Panc1 (cell line): ENCODE measurements at regions not wholly inside any gene's neighbourhood (a gene's known extent, or its start where the extent isn't known, plus 50 kb on each side); places are given as distances from the start of the nearest gene placed in this dataset.

Source experiments
- ATAC-seq: fragments of 200-7000 bp; cut with Tn5 transposase; 2 replicates; pipeline ENCODE4 v1.9.1; 2020; ENCODE audit warnings: mild to moderate bottlenecking, moderate library complexity
- BruUV-seq: library from RNA; stranded (reverse); fragments of 400-500 nt; replicated peaks from 2 replicates; lab custom pipeline; 2021; lab: Mats Ljungman, UMichigan
- CTCF ChIA-PET: fragments of 300-600 bp; sonication (Branson Sonifier 250); formaldehyde crosslinking; loops from one replicate; lab custom pipeline; 2022; ENCODE audit warnings: antibody characterized with exemption; lab: Charles Lee
- POLR2A ChIA-PET: fragments of 300-600 bp; sonication (Branson Sonifier 250); formaldehyde crosslinking; loops from one replicate; lab custom pipeline; 2022; ENCODE audit warnings: antibody characterized with exemption; lab: Charles Lee
- DNase-seq: peaks from one replicate; pipeline ENCODE4 v3.0.0-alpha.2; 2010; ENCODE audit warnings: low read depth, low spot score
- H3K27ac ChIP-seq: 2 replicates; pipeline ENCODE4 v1.5.1; 2011; ENCODE audit warnings: mild to moderate bottlenecking, low read length, inconsistent platforms
- H3K27me3 ChIP-seq: fragments of 200-500 bp; sonication (Bioruptor generic); 2 replicates; pipeline ENCODE4 v1.6.0; 2014; ENCODE audit warnings: low read length, inconsistent platforms; ENCODE audit not compliant: control insufficient read depth, insufficient read depth
- H3K36me3 ChIP-seq: fragments of 200-500 bp; sonication (Bioruptor generic); 2 replicates; pipeline ENCODE4 v1.5.1; 2014; ENCODE audit warnings: inconsistent platforms, mild to moderate bottlenecking, low read length, moderate library complexity; ENCODE audit not compliant: control insufficient read depth, insufficient read depth
- H3K4me1 ChIP-seq: 2 replicates; pipeline ENCODE4 v1.5.1; 2011; ENCODE audit warnings: inconsistent platforms, mild to moderate bottlenecking, low read length, moderate library complexity; ENCODE audit not compliant: control insufficient read depth, insufficient read depth
- H3K4me3 ChIP-seq, 2 experiments: 2 replicates each; pipeline ENCODE4 v1.5.1; 2011 to 2012; ENCODE audit warnings: low read depth in 2 of 2, low read length in 2 of 2, mild to moderate bottlenecking in 2 of 2, inconsistent platforms in 1 of 2, moderate library complexity in 1 of 2
- H3K9me3 ChIP-seq: fragments of 200-500 bp; sonication (Bioruptor generic); 2 replicates; pipeline ENCODE4 v1.5.1; 2014; ENCODE audit warnings: low read depth, mild to moderate bottlenecking, inconsistent platforms, low read length, moderate library complexity; ENCODE audit not compliant: control insufficient read depth, insufficient read depth
- CTCF ChIP-seq: fragments of 450-650 bp; IDR thresholded peaks from 2 replicates; pipeline ENCODE4 v1.5.1; 2017; ENCODE audit warnings: mild to moderate bottlenecking
- POLR2AphosphoS5 ChIP-seq: IDR thresholded peaks from 2 replicates; pipeline ENCODE4 v1.6.1; 2012; ENCODE audit warnings: mild to moderate bottlenecking, low read depth, low read length, moderate library complexity
- REST ChIP-seq, 2 experiments: IDR thresholded peaks; 2 replicates each; pipeline ENCODE4 v1.6.1; 2011 to 2012; ENCODE audit warnings: low read depth in 2 of 2, control low read depth in 1 of 2, low read length in 1 of 2, mild to moderate bottlenecking in 1 of 2, moderate library complexity in 1 of 2; ENCODE audit not compliant: insufficient read depth in 1 of 2
- SIN3A ChIP-seq: IDR thresholded peaks from 2 replicates; pipeline ENCODE4 v1.6.1; 2012; ENCODE audit warnings: low read depth, mild to moderate bottlenecking, low read length, moderate library complexity, borderline replicate concordance; ENCODE audit not compliant: insufficient read depth
- TCF7L2 ChIP-seq: IDR thresholded peaks from 2 replicates; pipeline ENCODE4 v1.6.1; 2011; ENCODE audit warnings: mild to moderate bottlenecking, low read depth, low read length, inconsistent platforms
- in situ Hi-C: cut with HindIII; loops from 2 replicates; pipeline ENCODE4 v1.10.0; 2016; ENCODE audit warnings: low sequenced_read_pairs, low pct_unique_long_range_greater_than_20kb
- intact Hi-C: fragments of 100-400 bp; cut with micrococcal nuclease; formaldehyde crosslinking; loops from one replicate; pipeline ENCODE4 v1.10.0; 2022; ENCODE audit not compliant: unreplicated experiment

GRCh38 chr4:4746444-4746843, 113.0 kb upstream of the MSX1 start:
- in situ Hi-C loops (no loop called here), intact Hi-C loops (no loop called here)
- no peaks in the 10 kb centered on the region; the same call in 1 of the 2 replicates for H3K27me3 ChIP-seq
- H3K4me1 ChIP-seq, result no peaks in the 10 kb centered on the region
- H3K36me3 ChIP-seq, result no peaks in the 10 kb centered on the region
- ChIA-PET POLR2A (no interaction called here), CTCF (no interaction called here)
- DNase-seq, result no peak
- no peak for ATAC-seq
- no peak overlapping the region for H3K4me3 ChIP-seq
- no peak overlapping the region for H3K27ac ChIP-seq
- no peaks in the 10 kb centered on the region for H3K9me3 ChIP-seq
- TF ChIP-seq CTCF, result no peak
- no TSS peak for BruUV-seq

GRCh38 chr4:4740071-4740470, 119.4 kb upstream of the MSX1 start:
- Histone ChIP-seq H3K27me3 (no peaks in the 10 kb centered on the region), H3K4me1 (no peaks in the 10 kb centered on the region), H3K36me3 (no peaks in the 10 kb centered on the region), H3K4me3 (no peak overlapping the region), H3K27ac (no peak overlapping the region), H3K9me3 (no peaks in the 10 kb centered on the region)
- in situ Hi-C loops (no loop called here), intact Hi-C loops (no loop called here)
- ChIA-PET POLR2A (no interaction called here), CTCF (no interaction called here)
- ATAC-seq (no peak), DNase-seq (no peak)
- no peak for TF ChIP-seq SIN3A
- no peak for TF ChIP-seq REST (IDR thresholded peaks at IDR 0.05; ENCODE audit: insufficient read depth in 1 of 2, low read depth in 2 of 2, low read length in 1 of 2)
- TF ChIP-seq POLR2AphosphoS5, result no peak
- no peak for TF ChIP-seq CTCF
- TF ChIP-seq TCF7L2, result no peak
- no TSS peak for BruUV-seq

GRCh38 chr4:4735870-4736269, 123.6 kb upstream of the MSX1 start:
- Histone ChIP-seq H3K27me3 (0 out of 2 replicates have a peak, but pooled peaks cover 2% of the 10 kb centered on the region), H3K27ac (no peak overlapping the region), H3K36me3 (no peaks in the 10 kb centered on the region), H3K4me3 (no peak overlapping the region), H3K9me3 (no peaks in the 10 kb centered on the region), H3K4me1 (no peaks in the 10 kb centered on the region)
- intact Hi-C loops (no loop called here), in situ Hi-C loops (no loop called here)
- no peak for DNase-seq
- ChIA-PET CTCF (no interaction called here), POLR2A (no interaction called here)
- TF ChIP-seq TCF7L2 (no peak), CTCF (no peak), POLR2AphosphoS5 (no peak), SIN3A (no peak)
- no peak for ATAC-seq
- BruUV-seq, result no TSS peak
